Muscle layer of duodenum (tissue), 2 donors: ENCODE measurements at regions not wholly inside any gene's neighbourhood (a gene's known extent, or its start where the extent isn't known, plus 50 kb on each side); places are given as distances from the start of the nearest gene placed in this dataset.

ENCODE experiments used
- H3K27ac ChIP-seq: one replicate; pipeline ENCODE4 v1.7.0; 2013; ENCODE audit warnings: mild to moderate bottlenecking, low read length
- H3K27me3 ChIP-seq: one replicate; pipeline ENCODE4 v1.7.0; 2013; ENCODE audit warnings: low read depth, mild to moderate bottlenecking, control low read depth, low read length
- H3K36me3 ChIP-seq, 2 donors: one replicate each; pipeline ENCODE4 v1.7.0; 2013; ENCODE audit warnings: low read length in 2 of 2, control low read depth in 1 of 2, mild to moderate bottlenecking in 1 of 2; ENCODE audit not compliant: insufficient read depth in 2 of 2, control insufficient read depth in 1 of 2
- H3K4me1 ChIP-seq, 2 donors: one replicate each; pipeline ENCODE4 v1.7.0; 2013; ENCODE audit warnings: low read length in 2 of 2, mild to moderate bottlenecking in 2 of 2, control low read depth in 1 of 2, moderate library complexity in 1 of 2; ENCODE audit not compliant: insufficient read depth in 2 of 2, control insufficient read depth in 1 of 2
- H3K4me3 ChIP-seq, 2 donors: one replicate each; pipeline ENCODE4 v1.7.0; 2013; ENCODE audit warnings: low read length in 2 of 2, low read depth in 1 of 2, mild to moderate bottlenecking in 1 of 2
- H3K9me3 ChIP-seq, 2 donors: one replicate each; pipeline ENCODE4 v1.7.0; 2013; ENCODE audit warnings: low read length in 2 of 2, control low read depth in 1 of 2, mild to moderate bottlenecking in 1 of 2; ENCODE audit not compliant: control insufficient read depth in 1 of 2
- donor health status: healthy.

GRCh38 chr5:139733698-139734538, 61.7 kb upstream of the PSD2 start:
- H3K27ac ChIP-seq, result no peak overlapping the region
- no peak overlapping the region for H3K4me3 ChIP-seq

GRCh38 chr5:139734539-139734916, 61.1 kb upstream of the PSD2 start:
- Histone ChIP-seq H3K9me3 (no peaks in the 10 kb centered on the region), H3K27me3 (no peaks in the 10 kb centered on the region), H3K27ac (no peak overlapping the region), H3K4me3 (no peak overlapping the region), H3K36me3 (no peaks in the 10 kb centered on the region), H3K4me1 (no peaks in the 10 kb centered on the region)

More at GRCh38 chr5:139733698-139734538, 61.7 kb upstream of the PSD2 start:
- Histone ChIP-seq H3K9me3 (no peaks in the 10 kb centered on the region), H3K27me3 (no peaks in the 10 kb centered on the region), H3K36me3 (no peaks in the 10 kb centered on the region), H3K4me1 (no peaks in the 10 kb centered on the region)

- no peaks in the 10 kb centered on the region for H3K9me3 ChIP-seq
- H3K4me3 ChIP-seq, result no peak overlapping the region
- H3K4me1 ChIP-seq, result no peaks in the 10 kb centered on the region
- H3K27ac ChIP-seq, result no peak overlapping the region
- no peaks in the 10 kb centered on the region for H3K36me3 ChIP-seq
- H3K27me3 ChIP-seq, result no peaks in the 10 kb centered on the region
Observed at GRCh38 chr5:139738193-139739149, 57.1 kb upstream of the PSD2 start.

- H3K9me3 ChIP-seq, result no peaks in the 10 kb centered on the region
- H3K4me3 ChIP-seq, result no peak overlapping the region
- H3K27ac ChIP-seq, result no peak overlapping the region
- H3K36me3 ChIP-seq, result no peaks in the 10 kb centered on the region
- no peaks in the 10 kb centered on the region for H3K27me3 ChIP-seq
- no peaks in the 10 kb centered on the region for H3K4me1 ChIP-seq
Observed at GRCh38 chr5:139739150-139739974, 56.2 kb upstream of the PSD2 start.

GRCh38 chr5:139740138-139740991, 55.2 kb upstream of the PSD2 start:
- Histone ChIP-seq H3K4me1 (peaks cover 0 to under 1% of the 10 kb centered on the region in 2 donors), H3K9me3 (no peaks in the 10 kb centered on the region), H3K4me3 (no peak overlapping the region), H3K27me3 (no peaks in the 10 kb centered on the region), H3K27ac (no peak overlapping the region), H3K36me3 (no peaks in the 10 kb centered on the region)

GRCh38 chr5:139740992-139741672, 54.5 kb upstream of the PSD2 start:
- peaks cover 4 to 8% of the 10 kb centered on the region in 2 donors for H3K4me1 ChIP-seq
- no peak overlapping the region for H3K4me3 ChIP-seq

GRCh38 chr5:139741823-139742172, 53.8 kb upstream of the PSD2 start:
- Histone ChIP-seq H3K27ac (no peak overlapping the region), H3K4me1 (peaks cover 5 to 15% of the 10 kb centered on the region in 2 donors), H3K36me3 (no peaks in the 10 kb centered on the region), H3K4me3 (no peak overlapping the region), H3K27me3 (peaks cover 7% of the 10 kb centered on the region), H3K9me3 (no peaks in the 10 kb centered on the region)

More at GRCh38 chr5:139740992-139741672, 54.5 kb upstream of the PSD2 start:
- no peaks in the 10 kb centered on the region for H3K9me3 ChIP-seq
- H3K36me3 ChIP-seq, result no peaks in the 10 kb centered on the region
- H3K27ac ChIP-seq, result no peak overlapping the region
- peaks cover 4% of the 10 kb centered on the region for H3K27me3 ChIP-seq

GRCh38 chr5:139742173-139742903, 53.3 kb upstream of the PSD2 start:
- H3K36me3 ChIP-seq, result no peaks in the 10 kb centered on the region
- H3K4me3 ChIP-seq, result no peak overlapping the region
- H3K27ac ChIP-seq, result no peak overlapping the region
- peaks cover 7 to 20% of the 10 kb centered on the region in 2 donors for H3K4me1 ChIP-seq
- H3K27me3 ChIP-seq, result peaks cover 11% of the 10 kb centered on the region
- H3K9me3 ChIP-seq, result no peaks in the 10 kb centered on the region

GRCh38 chr5:139743001-139743771, 52.4 kb upstream of the PSD2 start:
- H3K27me3 ChIP-seq, result peaks cover 13% of the 10 kb centered on the region
- peaks cover 7 to 27% of the 10 kb centered on the region in 2 donors for H3K4me1 ChIP-seq
- H3K4me3 ChIP-seq, result no peak overlapping the region
- no peak overlapping the region for H3K27ac ChIP-seq
- H3K9me3 ChIP-seq, result no peaks in the 10 kb centered on the region
- H3K36me3 ChIP-seq, result no peaks in the 10 kb centered on the region
